ENCODE measurements at regions not wholly inside any gene's neighbourhood (a gene's known extent, or its start where the extent isn't known, plus 50 kb on each side); places are given as distances from the start of the nearest gene placed in this dataset.
"Not testable (repeated sequence)": the region's sequence is repeated elsewhere in the genome, so short reads cannot be mapped to it uniquely, and the experiment has no call there.

GRCh38 chr2:187636731-187637391 is 82.6 kb upstream of the TFPI start:
- TF ChIP-seq BHLHE40 (IDR thresholded peaks at IDR 0.05; ENCODE audit: low read depth, low read length); CHD1 (IDR thresholded peaks at IDR 0.05; ENCODE audit: low read depth, low read length); MAZ (IDR thresholded peaks at IDR 0.05; ENCODE audit: borderline replicate concordance, low read depth, low read length): not testable (repeated sequence)
- TF ChIP-seq, protein P1, sequence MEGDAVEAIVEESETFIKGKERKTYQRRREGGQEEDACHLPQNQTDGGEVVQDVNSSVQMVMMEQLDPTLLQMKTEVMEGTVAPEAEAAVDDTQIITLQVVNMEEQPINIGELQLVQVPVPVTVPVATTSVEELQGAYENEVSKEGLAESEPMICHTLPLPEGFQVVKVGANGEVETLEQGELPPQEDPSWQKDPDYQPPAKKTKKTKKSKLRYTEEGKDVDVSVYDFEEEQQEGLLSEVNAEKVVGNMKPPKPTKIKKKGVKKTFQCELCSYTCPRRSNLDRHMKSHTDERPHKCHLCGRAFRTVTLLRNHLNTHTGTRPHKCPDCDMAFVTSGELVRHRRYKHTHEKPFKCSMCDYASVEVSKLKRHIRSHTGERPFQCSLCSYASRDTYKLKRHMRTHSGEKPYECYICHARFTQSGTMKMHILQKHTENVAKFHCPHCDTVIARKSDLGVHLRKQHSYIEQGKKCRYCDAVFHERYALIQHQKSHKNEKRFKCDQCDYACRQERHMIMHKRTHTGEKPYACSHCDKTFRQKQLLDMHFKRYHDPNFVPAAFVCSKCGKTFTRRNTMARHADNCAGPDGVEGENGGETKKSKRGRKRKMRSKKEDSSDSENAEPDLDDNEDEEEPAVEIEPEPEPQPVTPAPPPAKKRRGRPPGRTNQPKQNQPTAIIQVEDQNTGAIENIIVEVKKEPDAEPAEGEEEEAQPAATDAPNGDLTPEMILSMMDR (conservative IDR thresholded peaks at IDR 0.05; ENCODE audit: low read depth, low read length), result not testable (repeated sequence)
